AG09319 (cell line): ENCODE measurements at regions not wholly inside any gene's neighbourhood (a gene's known extent, or its start where the extent isn't known, plus 50 kb on each side); places are given as distances from the start of the nearest gene placed in this dataset.
"Not testable (repeated sequence)": the region's sequence is repeated elsewhere in the genome, so short reads cannot be mapped to it uniquely, and the experiment has no call there.

Source experiments
- DNase-seq: peaks from one replicate; pipeline ENCODE4 v3.0.0-alpha.2; 2010; ENCODE audit warnings: low read depth; ENCODE audit errors: extremely low read depth
- TF ChIP-seq, protein P1 (sequence below): IDR thresholded peaks from 2 replicates; pipeline ENCODE4 v1.5.1; 2011; ENCODE audit warnings: low read depth, mild to moderate bottlenecking, inconsistent platforms, low read length, moderate library complexity

DNA sequence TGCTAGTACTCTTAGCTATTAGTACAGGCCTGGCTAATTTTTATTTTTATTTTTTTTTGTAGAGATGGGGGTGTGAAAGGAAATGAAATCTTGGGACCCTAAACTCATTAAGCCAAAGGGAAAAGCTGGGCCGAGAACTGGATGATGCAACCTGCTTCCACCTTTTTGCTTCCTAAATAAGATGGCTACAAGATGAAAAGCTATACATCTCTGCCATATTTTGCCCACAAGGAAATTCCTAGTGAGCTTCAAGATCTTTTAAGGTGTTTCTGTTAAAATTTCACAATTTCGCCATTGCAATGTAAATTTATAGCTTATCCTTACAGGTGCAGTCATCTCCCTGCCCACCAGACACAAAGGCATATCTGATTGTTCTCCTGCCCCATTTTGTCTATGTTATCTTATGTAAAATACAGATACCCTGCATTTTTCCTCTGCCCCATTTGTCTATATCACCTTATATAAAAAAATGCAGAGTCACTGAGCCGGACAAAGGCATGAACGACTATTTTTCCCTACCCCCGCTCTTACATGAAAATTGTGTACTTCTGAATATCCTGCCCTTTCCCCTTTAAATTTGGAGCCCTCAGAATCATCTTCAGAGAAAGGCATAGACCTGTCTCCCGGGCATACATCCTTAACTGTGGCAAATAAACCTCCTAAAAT lies 112.0 kb upstream of the SLC38A2 start:
- DNase-seq = no peak
- TF ChIP-seq, protein P1, sequence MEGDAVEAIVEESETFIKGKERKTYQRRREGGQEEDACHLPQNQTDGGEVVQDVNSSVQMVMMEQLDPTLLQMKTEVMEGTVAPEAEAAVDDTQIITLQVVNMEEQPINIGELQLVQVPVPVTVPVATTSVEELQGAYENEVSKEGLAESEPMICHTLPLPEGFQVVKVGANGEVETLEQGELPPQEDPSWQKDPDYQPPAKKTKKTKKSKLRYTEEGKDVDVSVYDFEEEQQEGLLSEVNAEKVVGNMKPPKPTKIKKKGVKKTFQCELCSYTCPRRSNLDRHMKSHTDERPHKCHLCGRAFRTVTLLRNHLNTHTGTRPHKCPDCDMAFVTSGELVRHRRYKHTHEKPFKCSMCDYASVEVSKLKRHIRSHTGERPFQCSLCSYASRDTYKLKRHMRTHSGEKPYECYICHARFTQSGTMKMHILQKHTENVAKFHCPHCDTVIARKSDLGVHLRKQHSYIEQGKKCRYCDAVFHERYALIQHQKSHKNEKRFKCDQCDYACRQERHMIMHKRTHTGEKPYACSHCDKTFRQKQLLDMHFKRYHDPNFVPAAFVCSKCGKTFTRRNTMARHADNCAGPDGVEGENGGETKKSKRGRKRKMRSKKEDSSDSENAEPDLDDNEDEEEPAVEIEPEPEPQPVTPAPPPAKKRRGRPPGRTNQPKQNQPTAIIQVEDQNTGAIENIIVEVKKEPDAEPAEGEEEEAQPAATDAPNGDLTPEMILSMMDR = no peak

DNA sequence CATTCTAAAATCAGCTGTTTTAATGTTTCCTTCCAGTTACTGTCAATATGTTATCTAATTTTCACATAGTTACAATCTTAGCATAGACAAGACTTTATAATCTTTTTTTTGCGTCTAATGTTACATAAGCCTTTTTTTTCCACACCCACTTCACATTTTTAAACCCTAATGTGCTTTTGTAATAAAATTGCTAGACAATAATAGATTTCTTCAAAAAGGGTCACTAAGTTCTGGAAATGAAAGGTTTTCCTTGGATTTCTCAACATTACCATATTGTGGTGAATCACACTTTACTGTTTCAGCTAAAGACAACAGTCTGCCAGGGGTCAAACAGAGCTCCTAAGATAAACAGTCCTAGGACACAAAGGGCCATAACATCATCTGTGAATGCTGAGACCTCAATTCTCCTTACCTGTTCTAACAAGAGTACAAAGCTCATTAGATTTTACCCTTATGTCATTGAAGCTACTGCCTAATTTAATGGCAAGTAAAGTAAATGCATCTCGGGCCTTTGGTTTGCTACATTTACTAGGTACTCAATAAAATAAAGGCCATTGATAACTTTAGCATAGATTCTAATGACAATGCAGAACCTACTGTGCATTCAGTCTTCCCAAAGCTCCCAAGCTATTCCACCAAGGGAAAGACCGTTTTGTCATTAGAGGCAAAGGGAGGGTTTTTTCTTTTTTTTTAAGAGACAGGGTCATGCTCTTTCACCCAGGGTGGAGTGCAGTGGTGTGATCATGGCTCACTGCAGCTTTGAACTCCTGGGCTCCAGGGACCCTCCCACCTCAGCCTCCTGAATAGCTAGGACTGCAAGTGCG lies 111.2 kb upstream of the SLC38A2 start:
- DNase-seq = no peak
- TF ChIP-seq, protein P1 = no peak

DNA sequence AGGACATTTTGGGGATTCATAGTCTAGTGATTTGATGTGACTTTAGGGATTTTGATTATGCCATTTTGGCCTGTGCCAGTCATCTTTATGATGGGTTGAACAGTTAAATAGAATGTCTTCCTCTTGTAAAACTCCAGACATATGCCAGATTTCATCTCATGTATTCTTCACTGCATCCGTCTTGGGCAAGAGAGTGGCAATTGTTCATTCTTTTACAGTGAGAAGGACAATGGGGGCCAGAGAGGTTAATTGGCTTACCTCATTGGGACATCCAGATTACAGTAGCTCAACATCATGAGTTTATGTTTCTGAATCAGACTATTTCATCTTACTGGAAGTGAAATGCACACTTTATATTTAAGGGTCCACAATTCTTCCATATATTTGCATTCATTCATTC lies 108.2 kb upstream of the SLC38A2 start:
- TF ChIP-seq, protein P1 = no peak
- no peak for DNase-seq

DNA sequence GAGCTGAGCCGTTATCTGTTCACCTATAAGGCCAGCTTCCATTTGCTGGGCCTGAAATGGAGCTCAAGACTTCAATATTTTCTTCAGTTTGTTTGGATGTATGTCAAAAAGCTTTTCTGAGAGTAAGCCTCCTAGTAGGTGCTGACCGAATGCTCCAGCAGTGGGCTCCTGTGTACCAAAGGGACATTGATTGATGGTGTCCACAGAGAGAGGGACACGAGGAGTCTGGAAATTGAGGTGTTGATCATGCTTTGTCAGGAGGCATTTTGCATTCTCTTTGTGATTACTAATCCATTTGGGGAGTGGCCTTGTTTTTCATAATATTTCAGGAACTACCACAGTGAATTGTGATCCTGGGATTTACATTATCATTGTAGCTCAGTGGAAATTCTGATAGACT lies 107.7 kb upstream of the SLC38A2 start:
- TF ChIP-seq, protein P1 = no peak
- DNase-seq = no peak

DNA sequence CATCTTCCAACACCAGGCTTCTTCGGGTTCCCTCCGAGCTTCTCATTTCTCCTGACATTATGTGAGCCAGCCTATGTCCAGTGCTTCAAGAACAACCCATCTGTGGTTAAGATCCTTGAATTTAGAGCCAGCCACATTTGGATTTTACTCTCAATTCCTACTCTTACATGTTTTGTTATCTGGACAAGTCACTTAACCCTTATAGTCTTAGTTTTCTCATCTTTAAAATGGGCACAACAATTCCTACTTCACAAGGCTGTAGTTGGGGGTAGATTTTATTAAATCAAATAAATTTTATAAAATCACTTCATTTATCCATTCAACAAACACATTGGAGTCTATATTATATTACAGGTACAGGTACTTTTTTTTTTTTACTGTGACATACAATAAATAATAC lies 105.5 kb upstream of the SLC38A2 start:
- DNase-seq = no peak
- TF ChIP-seq, protein P1 = no peak

DNA sequence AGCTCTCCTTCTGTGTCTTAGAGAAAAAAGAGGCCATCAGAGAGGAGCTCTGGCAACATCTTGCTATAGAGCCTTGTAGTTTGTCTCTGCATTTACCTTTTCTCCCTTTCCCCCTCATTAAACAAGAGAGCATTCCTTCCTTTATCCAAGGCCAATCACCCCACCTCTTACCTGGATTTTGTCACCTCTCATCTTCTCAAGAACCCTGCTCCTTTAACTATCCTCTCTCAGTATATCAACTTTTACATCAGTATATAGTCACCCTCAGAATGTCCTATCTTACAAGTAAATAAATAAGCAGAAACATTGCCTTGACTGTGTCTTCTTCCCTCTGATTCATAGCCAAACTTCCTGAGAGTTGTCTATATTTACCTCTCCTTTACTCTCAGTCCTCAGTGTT lies 105.0 kb upstream of the SLC38A2 start:
- TF ChIP-seq, protein P1 = no peak
- no peak for DNase-seq

DNA sequence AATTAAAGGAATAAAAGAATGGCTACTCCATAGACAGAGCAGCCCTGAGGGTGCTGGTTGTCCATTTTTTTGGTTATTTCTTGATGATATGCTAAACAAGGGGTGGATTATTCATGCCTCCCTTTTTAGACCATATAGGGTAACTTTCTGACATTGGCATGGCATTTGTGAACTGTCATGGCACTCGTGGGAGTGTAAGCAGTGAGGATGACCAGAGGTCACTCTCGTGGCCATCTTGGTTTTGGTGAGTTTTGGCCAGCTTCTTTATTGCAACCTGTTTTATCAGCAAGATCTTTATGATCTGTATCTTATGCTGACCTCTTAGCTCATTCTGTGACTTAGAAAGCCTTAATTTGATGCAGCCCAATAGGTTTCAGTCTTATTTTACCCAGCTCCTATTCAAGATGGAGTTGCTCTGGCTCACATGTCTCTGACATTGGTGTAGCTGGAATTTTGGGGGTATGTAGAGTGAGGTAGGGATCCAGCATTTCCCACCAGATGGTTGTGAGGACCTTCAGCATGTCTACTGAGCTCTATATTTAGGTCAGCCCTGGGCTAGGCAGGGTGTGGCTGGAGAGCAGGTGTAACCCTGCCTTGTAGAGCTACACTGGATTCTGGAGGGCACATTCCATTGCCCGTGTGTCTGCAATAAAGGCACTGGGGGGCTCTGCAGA lies 103.5 kb upstream of the SLC38A2 start:
- TF ChIP-seq, protein P1 = no peak
- DNase-seq = no peak

DNA sequence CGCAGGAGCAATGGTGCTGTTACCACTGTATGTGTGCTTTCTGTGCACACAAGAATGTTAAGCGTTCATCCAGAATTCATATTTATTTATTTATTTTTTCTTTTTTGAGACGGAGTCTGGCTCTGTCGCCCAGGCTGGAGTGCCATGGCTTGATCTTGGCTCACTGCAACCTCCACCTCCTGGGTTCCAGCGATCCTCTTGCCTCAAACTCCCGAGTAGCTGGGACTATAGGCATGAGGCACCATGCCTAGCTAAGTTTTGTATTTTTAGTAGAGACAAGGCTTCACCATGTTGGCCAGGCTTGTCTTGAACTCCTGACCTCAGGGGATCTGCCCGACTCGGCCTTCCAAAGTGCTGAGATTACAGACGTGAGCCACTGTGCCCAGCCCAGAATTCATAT lies 101.8 kb upstream of the SLC38A2 start:
- not testable (repeated sequence) for DNase-seq
